ENCODE measurements at regions not wholly inside any gene's neighbourhood (a gene's known extent, or its start where the extent isn't known, plus 50 kb on each side); places are given as distances from the start of the nearest gene placed in this dataset.

DNA sequence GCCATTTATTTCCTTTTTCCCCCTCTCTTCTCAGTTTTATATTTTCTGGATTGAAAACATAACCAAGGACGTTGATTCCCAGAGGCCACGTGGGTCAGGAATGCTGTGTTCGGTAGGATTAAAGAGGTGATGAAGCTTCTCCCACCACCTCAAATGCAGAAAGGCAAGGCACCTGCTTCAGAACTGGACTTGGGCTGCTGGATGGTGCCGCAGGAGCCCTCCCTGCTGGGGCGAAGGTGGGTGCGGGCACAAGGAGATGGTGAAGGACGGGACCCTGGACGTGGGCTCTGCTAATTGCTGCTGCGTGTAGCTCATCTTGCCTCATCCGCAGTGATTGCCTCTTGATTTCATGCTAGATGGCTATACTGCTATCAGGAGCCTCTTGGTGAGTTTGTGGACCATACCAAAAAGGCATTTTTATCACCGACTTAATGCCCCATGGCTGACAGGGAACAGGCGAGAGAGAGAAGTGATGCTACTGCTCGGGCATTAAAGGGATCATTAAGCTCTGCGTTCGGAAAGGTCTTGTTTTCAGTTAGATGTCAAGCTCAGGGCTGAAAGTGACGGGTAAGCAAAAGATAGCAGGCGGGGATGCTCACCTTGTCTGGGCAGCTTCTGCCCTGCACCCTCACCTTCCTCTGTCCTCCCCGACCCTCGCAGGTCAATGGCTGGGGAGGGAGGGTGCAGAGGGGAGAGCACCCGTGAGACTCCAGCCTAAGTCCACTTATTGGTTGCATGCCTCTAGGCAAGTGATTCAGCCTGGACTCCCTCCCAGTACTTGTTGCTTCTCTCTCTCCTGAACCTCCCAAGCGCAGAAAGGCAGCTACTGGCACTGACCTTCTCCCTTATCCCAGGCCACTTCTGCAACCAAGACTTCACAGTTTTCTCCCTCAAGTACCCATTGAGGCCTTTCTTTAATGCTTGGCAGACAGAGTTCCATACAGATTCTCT lies 71.6 kb upstream of the FSTL4 start:
- ATAC-seq (no peak), DNase-seq (peak; percentile 3)
- ChIA-PET POLR2A (ENCODE audit: unreplicated experiment) (no interaction called here), CTCF (no interaction called here)
- Histone ChIP-seq H4K20me1 (ENCODE audit: low read length) (no peaks in the 10 kb centered on the region), H3K36me3 (ENCODE audit: low read depth, low read length) (no peaks in the 10 kb centered on the region), H3K9me2 (replicated peaks; ENCODE audit: low read length) (no peaks in the 10 kb centered on the region), H3K4me2 (ENCODE audit: low read length) (no peak overlapping the region), H3K27me3 (ENCODE audit: low read length) (no peaks in the 10 kb centered on the region), H3K9me3 (ENCODE audit: low read length) (no peaks in the 10 kb centered on the region), H3F3A (ENCODE audit: low read length, unreplicated experiment) (no peaks in the 10 kb centered on the region), H3K27ac (ENCODE audit: low read length) (no peak overlapping the region), H3K9ac (ENCODE audit: low read length) (no peak overlapping the region), H3K4me3 (ENCODE audit: low read length) (no peak overlapping the region), H2AFZ (ENCODE audit: low read length) (no peak overlapping the region), H3K79me2 (ENCODE audit: low read length) (no peaks in the 10 kb centered on the region), H3K4me1 (ENCODE audit: insufficient read depth, low read length) (peaks cover 39% of the 10 kb centered on the region)
- no TSS peak for BruUV-seq (replicated peaks)
- intact Hi-C loops (cut with micrococcal nuclease), result no loop called here
- TF ChIP-seq EZH2 (IDR thresholded peaks at IDR 0.05; ENCODE audit: low read length, unreplicated experiment), result no peak
- TF ChIP-seq, protein P1, sequence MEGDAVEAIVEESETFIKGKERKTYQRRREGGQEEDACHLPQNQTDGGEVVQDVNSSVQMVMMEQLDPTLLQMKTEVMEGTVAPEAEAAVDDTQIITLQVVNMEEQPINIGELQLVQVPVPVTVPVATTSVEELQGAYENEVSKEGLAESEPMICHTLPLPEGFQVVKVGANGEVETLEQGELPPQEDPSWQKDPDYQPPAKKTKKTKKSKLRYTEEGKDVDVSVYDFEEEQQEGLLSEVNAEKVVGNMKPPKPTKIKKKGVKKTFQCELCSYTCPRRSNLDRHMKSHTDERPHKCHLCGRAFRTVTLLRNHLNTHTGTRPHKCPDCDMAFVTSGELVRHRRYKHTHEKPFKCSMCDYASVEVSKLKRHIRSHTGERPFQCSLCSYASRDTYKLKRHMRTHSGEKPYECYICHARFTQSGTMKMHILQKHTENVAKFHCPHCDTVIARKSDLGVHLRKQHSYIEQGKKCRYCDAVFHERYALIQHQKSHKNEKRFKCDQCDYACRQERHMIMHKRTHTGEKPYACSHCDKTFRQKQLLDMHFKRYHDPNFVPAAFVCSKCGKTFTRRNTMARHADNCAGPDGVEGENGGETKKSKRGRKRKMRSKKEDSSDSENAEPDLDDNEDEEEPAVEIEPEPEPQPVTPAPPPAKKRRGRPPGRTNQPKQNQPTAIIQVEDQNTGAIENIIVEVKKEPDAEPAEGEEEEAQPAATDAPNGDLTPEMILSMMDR (conservative IDR thresholded peaks at IDR 0.05; ENCODE audit: low read depth, low read length), result no peak
- TF ChIP-seq EZH2phosphoT487 (IDR thresholded peaks at IDR 0.05; ENCODE audit: borderline replicate concordance, low read length), result no peak

DNA sequence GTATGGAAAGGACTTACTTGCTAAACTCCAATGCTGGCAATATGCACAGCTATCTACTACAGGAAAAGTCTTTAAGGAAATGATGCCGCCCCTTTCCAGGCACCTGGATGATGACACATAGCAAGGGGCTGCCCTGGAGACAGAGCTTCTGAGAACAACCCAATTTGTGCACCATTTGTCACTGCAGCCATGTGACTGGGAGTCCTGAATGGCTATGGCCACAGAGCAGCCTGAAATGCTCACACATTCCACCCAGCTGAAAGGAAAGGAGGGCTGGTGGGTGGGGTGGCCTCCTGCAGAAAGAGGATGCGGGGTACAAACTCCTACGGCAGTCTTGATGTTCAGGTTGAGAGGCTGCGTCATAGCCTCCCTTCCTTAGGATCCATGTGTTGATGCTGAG lies 70.1 kb upstream of the FSTL4 start:
- no peak overlapping the region for H3K4me2 ChIP-seq (ENCODE audit: low read length)
- no peaks in the 10 kb centered on the region for H3K27me3 ChIP-seq (ENCODE audit: low read length)
- no peaks in the 10 kb centered on the region for H3F3A ChIP-seq (ENCODE audit: low read length, unreplicated experiment)
- H3K9me2 ChIP-seq (replicated peaks; ENCODE audit: low read length), result no peaks in the 10 kb centered on the region
- TF ChIP-seq EZH2 (IDR thresholded peaks at IDR 0.05; ENCODE audit: low read length, unreplicated experiment) (no peak), EZH2phosphoT487 (IDR thresholded peaks at IDR 0.05; ENCODE audit: borderline replicate concordance, low read length) (no peak)
- TF ChIP-seq, protein P1 (conservative IDR thresholded peaks at IDR 0.05; ENCODE audit: low read depth, low read length), result no peak
- no peaks in the 10 kb centered on the region for H3K9me3 ChIP-seq (ENCODE audit: low read length)
- no peak overlapping the region for H3K9ac ChIP-seq (ENCODE audit: low read length)
- no peak overlapping the region for H3K4me3 ChIP-seq (ENCODE audit: low read length)
- intact Hi-C loops (cut with micrococcal nuclease), result no loop called here
- H3K36me3 ChIP-seq (ENCODE audit: low read depth, low read length), result no peaks in the 10 kb centered on the region
- ChIA-PET CTCF (no interaction called here), POLR2A (ENCODE audit: unreplicated experiment) (no interaction called here)
- H3K79me2 ChIP-seq (ENCODE audit: low read length), result no peaks in the 10 kb centered on the region
- H2AFZ ChIP-seq (ENCODE audit: low read length), result no peak overlapping the region
- no peak for ATAC-seq
- H3K27ac ChIP-seq (ENCODE audit: low read length), result no peak overlapping the region
- DNase-seq, result no peak
- peaks cover 27% of the 10 kb centered on the region for H3K4me1 ChIP-seq (ENCODE audit: insufficient read depth, low read length)
- BruUV-seq (replicated peaks), result no TSS peak
- H4K20me1 ChIP-seq (ENCODE audit: low read length), result no peaks in the 10 kb centered on the region

DNA sequence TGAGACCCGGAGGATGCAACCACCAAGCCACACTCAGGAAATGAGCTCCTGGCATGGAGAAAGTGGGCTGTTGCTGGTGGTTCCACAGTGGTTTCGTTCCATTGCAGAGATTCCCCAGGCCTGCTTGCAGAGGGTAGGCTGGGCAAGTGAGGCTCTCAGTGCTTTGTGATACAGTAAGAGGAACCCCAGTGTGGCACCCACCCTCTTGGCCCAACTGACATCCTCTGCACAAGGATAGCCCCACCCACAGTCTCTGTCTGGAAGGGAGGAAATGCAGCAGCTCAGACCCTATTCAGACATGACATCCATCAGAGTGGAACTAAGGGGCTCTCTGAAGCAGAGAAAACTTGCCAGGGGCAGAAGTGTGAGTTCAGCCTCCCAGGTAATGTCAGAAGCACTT lies 69.6 kb upstream of the FSTL4 start:
- DNase-seq (no peak), ATAC-seq (no peak)
- TF ChIP-seq EZH2phosphoT487 (IDR thresholded peaks at IDR 0.05; ENCODE audit: borderline replicate concordance, low read length), result no peak
- TF ChIP-seq, protein P1 (conservative IDR thresholded peaks at IDR 0.05; ENCODE audit: low read depth, low read length), result no peak
- no peak for TF ChIP-seq EZH2 (IDR thresholded peaks at IDR 0.05; ENCODE audit: low read length, unreplicated experiment)
- intact Hi-C loops (cut with micrococcal nuclease), result no loop called here
- CTCF ChIA-PET, result no interaction called here
- no peaks in the 10 kb centered on the region for H3K27me3 ChIP-seq (ENCODE audit: low read length)
- H3K9ac ChIP-seq (ENCODE audit: low read length), result no peak overlapping the region
- H3K4me2 ChIP-seq (ENCODE audit: low read length), result no peak overlapping the region
- H3K79me2 ChIP-seq (ENCODE audit: low read length), result no peaks in the 10 kb centered on the region
- H4K20me1 ChIP-seq (ENCODE audit: low read length), result no peaks in the 10 kb centered on the region
- no TSS peak for BruUV-seq (replicated peaks)
- POLR2A ChIA-PET (ENCODE audit: unreplicated experiment), result no interaction called here
- H3K9me2 ChIP-seq (replicated peaks; ENCODE audit: low read length), result no peaks in the 10 kb centered on the region
- peaks cover 22% of the 10 kb centered on the region for H3K4me1 ChIP-seq (ENCODE audit: insufficient read depth, low read length)
- no peaks in the 10 kb centered on the region for H3F3A ChIP-seq (ENCODE audit: low read length, unreplicated experiment)
- H3K4me3 ChIP-seq (ENCODE audit: low read length), result no peak overlapping the region
- no peak overlapping the region for H3K27ac ChIP-seq (ENCODE audit: low read length)
- H2AFZ ChIP-seq (ENCODE audit: low read length), result no peak overlapping the region
- H3K36me3 ChIP-seq (ENCODE audit: low read depth, low read length), result no peaks in the 10 kb centered on the region
- no peaks in the 10 kb centered on the region for H3K9me3 ChIP-seq (ENCODE audit: low read length)

All from PC-3 (cell line).